Tibial artery (tissue), 4 donors: ENCODE measurements at regions not wholly inside any gene's neighbourhood (a gene's known extent, or its start where the extent isn't known, plus 50 kb on each side); places are given as distances from the start of the nearest gene placed in this dataset.

Experiments used
- DNase-seq, 2 donors: peaks; one replicate each; pipeline ENCODE4 v3.0.0-alpha.2; 2019
- H3K27ac ChIP-seq, 2 donors: fragments of 200-600 bp; sonication (generic) in 1 of 2; 1 replicate in 1 of 2; 2 replicates in 1 of 2; pipeline ENCODE4 v1.5.1; 2018 to 2019; ENCODE audit warnings: mild to moderate bottlenecking in 1 of 2
- H3K27me3 ChIP-seq, 2 donors: fragments of 200-600 bp; sonication (generic) in 1 of 2; one replicate each; pipeline versions ENCODE4 v1.5.1 to v1.6.0; 2016 to 2019
- H3K36me3 ChIP-seq, 3 donors: fragments of 200-600 bp; sonication (generic) in 2 of 3; one replicate each; pipeline ENCODE4 v1.5.1; 2016 to 2019; ENCODE audit warnings: mild to moderate bottlenecking in 2 of 3
- H3K4me1 ChIP-seq, 4 donors: fragments of 200-600 bp; sonication (generic) in 2 of 4; 1 replicate in 3 of 4; 2 replicates in 1 of 4; pipeline ENCODE4 v1.5.1; 2016 to 2019
- H3K4me3 ChIP-seq, 2 donors: fragments of 200-600 bp; sonication (generic) in 1 of 2; 1 replicate in 1 of 2; 2 replicates in 1 of 2; pipeline ENCODE4 v1.5.1; 2018 to 2019; ENCODE audit warnings: mild to moderate bottlenecking in 2 of 2
- H3K9me3 ChIP-seq, 3 donors: fragments of 200-600 bp; sonication (generic) in 1 of 3; one replicate each; pipeline ENCODE4 v1.5.1; 2016 to 2019
- intact Hi-C: fragments of 100-400 bp; cut with DNase I; formaldehyde crosslinking; loops from one replicate; pipeline ENCODE4 v1.15.0; 2023; ENCODE audit warnings: low total_unique reads
- TF ChIP-seq, protein P1 (sequence below), 2 experiments: fragments of 200-600 bp in 1 of 2; fragments of 450-650 bp in 1 of 2; IDR thresholded peaks; one replicate each; pipeline ENCODE4 v1.5.1; 2017 to 2019; ENCODE audit warnings: antibody characterized with exemption in 2 of 2, mild to moderate bottlenecking in 1 of 2, moderate library complexity in 1 of 2

DNA sequence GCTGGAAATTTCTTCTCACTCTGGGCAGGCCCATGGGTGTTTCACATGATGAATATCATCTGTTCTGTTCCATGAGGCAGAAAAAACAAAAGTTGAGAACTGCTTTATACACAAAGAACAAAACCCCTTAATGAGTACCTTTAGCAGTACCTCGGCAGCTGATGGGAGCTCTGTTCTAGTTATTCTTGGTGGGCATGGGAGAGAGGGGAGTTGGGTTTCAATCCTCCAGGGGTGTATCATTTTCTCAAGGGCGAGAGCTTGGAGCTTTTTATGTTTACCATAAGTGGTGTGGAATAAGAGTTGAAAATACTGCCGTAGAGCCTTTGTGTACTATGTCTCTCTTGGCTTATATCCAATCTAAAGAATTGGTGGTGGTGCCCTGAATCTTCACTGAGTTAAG is 103.3 kb upstream of the ZNF608 start:
- no peaks in the 10 kb centered on the region for H3K36me3 ChIP-seq
- H3K9me3 ChIP-seq: no peaks in the 10 kb centered on the region
- TF ChIP-seq, protein P1, sequence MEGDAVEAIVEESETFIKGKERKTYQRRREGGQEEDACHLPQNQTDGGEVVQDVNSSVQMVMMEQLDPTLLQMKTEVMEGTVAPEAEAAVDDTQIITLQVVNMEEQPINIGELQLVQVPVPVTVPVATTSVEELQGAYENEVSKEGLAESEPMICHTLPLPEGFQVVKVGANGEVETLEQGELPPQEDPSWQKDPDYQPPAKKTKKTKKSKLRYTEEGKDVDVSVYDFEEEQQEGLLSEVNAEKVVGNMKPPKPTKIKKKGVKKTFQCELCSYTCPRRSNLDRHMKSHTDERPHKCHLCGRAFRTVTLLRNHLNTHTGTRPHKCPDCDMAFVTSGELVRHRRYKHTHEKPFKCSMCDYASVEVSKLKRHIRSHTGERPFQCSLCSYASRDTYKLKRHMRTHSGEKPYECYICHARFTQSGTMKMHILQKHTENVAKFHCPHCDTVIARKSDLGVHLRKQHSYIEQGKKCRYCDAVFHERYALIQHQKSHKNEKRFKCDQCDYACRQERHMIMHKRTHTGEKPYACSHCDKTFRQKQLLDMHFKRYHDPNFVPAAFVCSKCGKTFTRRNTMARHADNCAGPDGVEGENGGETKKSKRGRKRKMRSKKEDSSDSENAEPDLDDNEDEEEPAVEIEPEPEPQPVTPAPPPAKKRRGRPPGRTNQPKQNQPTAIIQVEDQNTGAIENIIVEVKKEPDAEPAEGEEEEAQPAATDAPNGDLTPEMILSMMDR (IDR thresholded peaks at IDR 0.05): no peak
- no peak for DNase-seq
- H3K27me3 ChIP-seq: no peaks in the 10 kb centered on the region
- intact Hi-C loops: loop anchor here (1.0 kb wide), 1 partner anchor 32 kb away; no protein-coding TSS in a partner anchor
- no peak overlapping the region for H3K27ac ChIP-seq
- no peak overlapping the region for H3K4me3 ChIP-seq
- H3K4me1 ChIP-seq: no peaks in the 10 kb centered on the region

DNA sequence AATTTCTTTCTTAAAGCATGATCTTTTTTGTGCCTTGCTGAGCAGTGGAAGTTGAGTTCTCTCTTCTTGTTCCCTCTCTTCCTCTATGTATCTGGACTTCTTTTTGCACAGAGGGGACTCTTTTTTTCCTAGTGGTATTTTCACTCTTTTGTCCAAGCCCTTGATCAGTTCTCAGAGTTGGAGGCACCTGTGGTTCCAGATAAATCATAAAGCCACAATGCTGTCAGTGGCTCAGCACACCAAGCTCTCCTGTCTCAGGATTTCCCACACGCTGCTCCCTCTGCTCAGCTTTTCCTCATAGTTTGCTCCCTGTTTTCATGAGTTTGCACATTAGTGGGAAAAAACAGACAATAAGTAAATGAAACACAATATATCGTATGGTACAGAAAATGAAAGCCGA is 110.3 kb upstream of the ZNF608 start:
- no peaks in the 10 kb centered on the region for H3K27me3 ChIP-seq
- H3K4me1 ChIP-seq: no peaks in the 10 kb centered on the region
- no peak overlapping the region for H3K27ac ChIP-seq
- H3K9me3 ChIP-seq: no peaks in the 10 kb centered on the region
- TF ChIP-seq, protein P1 (IDR thresholded peaks at IDR 0.05): no peak
- no peak for DNase-seq
- no peak overlapping the region for H3K4me3 ChIP-seq
- intact Hi-C loops: no loop called here
- no peaks in the 10 kb centered on the region for H3K36me3 ChIP-seq

DNA sequence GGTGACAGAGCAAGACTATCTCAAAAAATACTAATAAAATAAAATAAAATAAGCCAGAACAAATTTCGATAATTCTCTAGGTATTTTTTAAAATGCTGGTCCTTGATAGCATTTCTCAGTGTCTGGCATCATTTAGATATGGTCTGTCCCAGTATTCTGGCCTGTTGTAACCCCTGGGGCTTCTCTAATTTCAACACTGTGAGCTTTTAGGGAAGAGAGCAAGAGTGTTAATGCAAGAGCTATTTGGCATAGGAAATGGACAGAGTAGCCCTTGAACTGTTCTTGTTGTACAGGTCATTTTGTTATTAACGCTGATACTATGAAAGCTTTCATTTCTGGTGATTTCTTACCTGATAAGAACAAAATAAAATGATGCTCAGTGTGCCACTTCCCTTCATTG is 112.2 kb upstream of the ZNF608 start:
- no peak for DNase-seq
- no peaks in the 10 kb centered on the region for H3K27me3 ChIP-seq
- intact Hi-C loops: no loop called here
- TF ChIP-seq, protein P1 (IDR thresholded peaks at IDR 0.05): no peak
- H3K36me3 ChIP-seq: no peaks in the 10 kb centered on the region
- no peak overlapping the region for H3K4me3 ChIP-seq
- no peaks in the 10 kb centered on the region for H3K4me1 ChIP-seq
- H3K9me3 ChIP-seq: no peaks in the 10 kb centered on the region
- no peak overlapping the region for H3K27ac ChIP-seq

DNA sequence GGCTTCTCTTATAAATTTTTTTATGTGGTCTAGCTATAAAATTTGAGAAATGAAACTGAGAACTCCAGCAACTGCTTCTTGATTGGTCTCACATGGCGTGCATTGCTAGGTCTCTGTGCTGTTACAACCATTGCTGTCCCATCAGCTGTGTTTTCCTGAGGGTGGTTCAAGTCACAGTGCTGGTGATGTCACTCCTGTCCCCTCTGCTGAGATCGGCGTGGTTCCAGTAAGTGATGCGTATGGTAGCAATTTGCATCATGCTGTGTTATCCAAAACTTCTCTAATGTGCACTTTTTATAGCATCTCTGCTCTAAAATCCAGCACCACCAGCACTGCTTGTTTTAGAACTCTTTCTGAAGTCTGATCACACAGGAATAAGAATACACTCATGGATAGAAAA is 112.6 kb upstream of the ZNF608 start:
- DNase-seq: no peak

DNA sequence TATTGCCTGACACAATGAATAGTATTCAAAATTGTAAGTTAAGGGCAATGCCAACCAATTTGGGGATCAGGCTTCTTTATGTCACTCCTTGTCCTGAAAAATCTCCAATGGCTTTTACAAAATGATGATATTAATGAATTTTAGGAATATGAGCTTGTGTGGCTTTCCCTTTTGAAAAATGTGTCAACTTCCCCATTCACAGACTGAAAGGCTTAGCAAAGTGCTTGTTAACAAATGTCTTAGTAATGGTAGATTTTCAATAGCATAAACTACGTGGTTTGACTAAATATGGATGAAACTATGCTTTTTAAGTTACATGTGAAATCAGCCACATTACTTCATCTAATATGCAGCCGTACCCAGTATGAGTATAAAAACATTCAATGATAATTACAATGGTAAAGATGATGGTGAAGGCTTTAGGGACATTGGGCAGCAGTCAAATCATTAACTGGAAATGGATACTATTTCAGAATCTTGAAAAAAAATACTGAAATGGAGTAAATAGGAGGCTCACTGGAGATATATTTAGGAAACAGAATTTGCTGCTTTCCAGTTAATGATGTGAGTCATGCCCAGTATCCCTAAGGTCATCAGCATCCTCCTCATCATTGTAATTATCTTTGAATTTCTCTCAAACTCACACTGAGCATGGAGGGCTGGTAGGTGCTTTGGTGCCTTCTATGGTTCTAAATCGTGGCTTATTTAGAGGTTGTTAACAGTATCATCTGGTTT is 113.3 kb upstream of the ZNF608 start:
- Histone ChIP-seq H3K4me1 (no peaks in the 10 kb centered on the region), H3K36me3 (no peaks in the 10 kb centered on the region), H3K4me3 (no peak overlapping the region), H3K27ac (no peak overlapping the region), H3K9me3 (no peaks in the 10 kb centered on the region), H3K27me3 (no peaks in the 10 kb centered on the region)
- intact Hi-C loops: no loop called here
- DNase-seq: no peak
- TF ChIP-seq, protein P1 (IDR thresholded peaks at IDR 0.05): no peak

More for the DNA sequence above, 112.6 kb upstream of the ZNF608 start:
- intact Hi-C loops: no loop called here
- Histone ChIP-seq H3K4me3 (no peak overlapping the region), H3K27ac (no peak overlapping the region), H3K27me3 (no peaks in the 10 kb centered on the region), H3K36me3 (no peaks in the 10 kb centered on the region), H3K9me3 (no peaks in the 10 kb centered on the region), H3K4me1 (no peaks in the 10 kb centered on the region)
- TF ChIP-seq, protein P1 (IDR thresholded peaks at IDR 0.05): no peak

DNA sequence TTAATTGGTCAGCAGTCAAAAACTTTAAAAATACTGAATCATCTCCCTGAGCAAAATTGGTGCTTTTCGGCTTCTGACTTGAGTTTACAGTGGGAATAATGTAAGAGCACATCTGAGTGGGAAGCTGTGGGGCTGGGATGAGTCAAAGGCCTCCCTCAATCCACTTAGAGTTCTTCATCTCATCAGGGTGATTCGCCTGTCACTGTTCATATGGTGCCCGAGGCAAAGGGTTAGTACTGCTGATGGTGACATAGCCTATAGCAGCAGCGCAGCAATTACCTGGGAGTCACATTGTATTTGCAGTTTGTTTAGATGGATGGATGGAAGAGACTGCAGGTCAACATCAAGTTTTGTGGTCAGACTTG is 113.8 kb upstream of the ZNF608 start:
- Histone ChIP-seq H3K27ac (no peak overlapping the region), H3K9me3 (no peaks in the 10 kb centered on the region), H3K36me3 (no peaks in the 10 kb centered on the region), H3K4me3 (no peak overlapping the region), H3K27me3 (no peaks in the 10 kb centered on the region), H3K4me1 (no peaks in the 10 kb centered on the region)
- TF ChIP-seq, protein P1 (IDR thresholded peaks at IDR 0.05): no peak
- intact Hi-C loops: no loop called here
- no peak for DNase-seq
